RWPE1 (cell line): ENCODE measurements at regions not wholly inside any gene's neighbourhood (a gene's known extent, or its start where the extent isn't known, plus 50 kb on each side); places are given as distances from the start of the nearest gene placed in this dataset.

Experiments
- CTCF ChIA-PET: fragments of 350-600 bp; sonication (Branson Sonifier 250); formaldehyde crosslinking; extraction: SDS; loops from one replicate; lab custom pipeline; 2021; lab: Yijun Ruan, JAX
- POLR2A ChIA-PET: fragments of 400-600 bp; formaldehyde crosslinking; extraction: SDS; loops from one replicate; lab custom pipeline; 2020; ENCODE audit warnings: antibody characterized with exemption; ENCODE audit not compliant: low non-redundant PET; lab: Yijun Ruan, JAX
- DNase-seq: peaks from one replicate; pipeline ENCODE4 v3.0.0; 2012; ENCODE audit warnings: low spot score
- H3K27ac ChIP-seq: fragments of 450-650 bp; 2 replicates; pipeline ENCODE4 v1.5.1; 2017
- CTCF ChIP-seq: fragments of 450-650 bp; conservative IDR thresholded peaks from 2 replicates; pipeline ENCODE4 v1.5.1; 2017; ENCODE audit warnings: low read depth, mild to moderate bottlenecking

DNA sequence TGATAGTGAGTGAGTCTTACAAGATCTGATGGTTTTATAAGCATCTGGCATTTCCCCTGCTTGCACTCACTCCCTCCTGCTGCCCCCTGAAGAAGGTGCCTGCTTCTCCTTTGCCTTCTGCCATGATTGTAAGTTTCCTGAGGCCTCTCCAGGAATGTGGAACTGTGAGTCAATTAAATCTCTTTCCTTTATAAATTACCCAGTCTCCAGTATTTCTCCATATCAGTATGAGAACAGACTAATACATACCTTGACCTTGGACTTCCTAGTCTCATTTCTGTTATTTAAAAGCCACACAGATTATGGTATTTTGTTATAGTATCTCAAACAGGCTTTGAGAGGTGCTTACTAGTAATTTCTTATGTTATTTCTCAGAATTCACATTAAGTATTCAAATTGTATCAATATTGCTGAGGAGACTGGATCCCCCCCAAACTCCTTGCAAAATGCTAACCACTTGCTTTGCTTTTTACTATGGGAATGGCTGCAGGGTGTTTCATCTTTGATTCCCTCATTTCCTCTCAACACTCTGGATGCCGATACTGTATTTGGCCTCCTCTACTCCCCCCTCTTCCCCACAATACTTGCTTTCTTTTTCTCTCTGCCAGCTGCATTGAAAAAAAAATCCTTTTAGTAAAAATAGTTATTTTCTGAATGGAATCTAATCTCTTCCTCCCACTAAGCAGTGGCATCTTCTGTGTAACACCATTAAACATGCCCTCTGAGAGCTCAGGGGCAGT, 96.9 kb upstream of the WLS start:
- no peak overlapping the region for H3K27ac ChIP-seq
- ChIA-PET POLR2A (no interaction called here), CTCF (interaction anchor here (0.6 kb wide), 1 partner anchor 31 kb away, joined by 4 read pairs; no protein-coding TSS in a partner anchor)
- DNase-seq, result no peak
- TF ChIP-seq CTCF, result no peak

DNA sequence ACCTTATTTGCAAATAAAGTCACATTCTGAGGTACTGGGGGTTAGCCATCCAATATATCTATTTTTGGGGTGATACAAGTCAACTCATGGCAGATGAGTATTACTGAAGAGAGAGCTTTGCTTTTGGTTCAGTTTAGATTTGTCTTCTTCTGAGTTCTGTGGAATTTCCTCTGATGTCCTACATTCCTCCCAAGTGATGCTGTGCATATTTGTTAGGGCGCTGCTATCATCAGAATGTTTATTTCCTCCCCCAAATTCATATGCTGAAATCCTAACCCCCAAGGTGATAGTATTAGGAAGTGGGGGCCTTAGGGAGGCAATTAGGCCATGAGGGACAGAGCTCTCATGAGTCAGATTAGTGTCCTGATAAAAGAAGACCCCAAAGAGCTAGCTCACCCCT, 96.2 kb upstream of the WLS start:
- DNase-seq, result no peak
- H3K27ac ChIP-seq, result no peak overlapping the region
- no peak for TF ChIP-seq CTCF
- ChIA-PET POLR2A (no interaction called here), CTCF (no interaction called here)

GRCh38 chr1:68327414-68327813, 95.1 kb upstream of the WLS start:
- DNase-seq, result no peak
- no peak for TF ChIP-seq CTCF
- H3K27ac ChIP-seq, result no peak overlapping the region
- CTCF ChIA-PET, result no interaction called here
- POLR2A ChIA-PET, result no interaction called here

DNA sequence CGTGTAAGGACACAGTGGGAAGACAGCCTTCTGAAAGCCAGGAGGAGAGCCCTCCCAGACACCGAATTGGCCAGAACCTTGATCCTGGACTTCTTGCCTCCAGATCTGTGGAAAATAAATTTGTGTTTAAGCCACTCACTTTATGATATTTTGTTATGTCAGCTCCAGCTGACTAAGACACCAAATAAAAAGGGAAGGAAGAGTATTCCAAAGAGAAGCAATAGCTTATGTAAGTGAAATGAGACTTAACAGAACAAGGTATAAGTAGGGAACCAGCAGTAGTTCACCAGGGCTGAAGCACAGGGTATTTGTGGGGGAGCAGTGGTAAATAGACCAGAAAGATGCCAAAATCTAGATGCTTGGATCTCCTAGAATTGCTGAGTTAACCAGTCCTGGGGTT, 94.2 kb upstream of the WLS start:
- CTCF ChIA-PET, result no interaction called here
- DNase-seq, result no peak
- POLR2A ChIA-PET, result no interaction called here
- no peak for TF ChIP-seq CTCF
- no peak overlapping the region for H3K27ac ChIP-seq

GRCh38 chr1:68324316-68324715, 92.0 kb upstream of the WLS start:
- no peak for DNase-seq
- no peak overlapping the region for H3K27ac ChIP-seq
- TF ChIP-seq CTCF, result no peak
- ChIA-PET CTCF (no interaction called here), POLR2A (no interaction called here)

- no peak for TF ChIP-seq CTCF
- no peak for DNase-seq
- H3K27ac ChIP-seq, result no peak overlapping the region
- ChIA-PET CTCF (interaction anchor here (0.6 to 4.7 kb wide), 3 partner anchors 203 to 1577 kb away, joined by 4 to 46 read pairs (median 4); no protein-coding TSS in a partner anchor), POLR2A (no interaction called here)
These were observed 90.7 kb upstream of the WLS start for GRCh38 chr1:68322837-68323687.
